Right lobe of liver (tissue), 6 donors: ENCODE measurements at regions not wholly inside any gene's neighbourhood (a gene's known extent, or its start where the extent isn't known, plus 50 kb on each side); places are given as distances from the start of the nearest gene placed in this dataset.

Source experiments
- ATAC-seq, 4 donors: fragments of 200-7000 bp; cut with Tn5 transposase; one replicate each; pipeline ENCODE4 v1.9.1; 2020; ENCODE audit warnings: mild to moderate bottlenecking in 4 of 4, moderate library complexity in 4 of 4
- DNase-seq, 3 donors: peaks; one replicate each; pipeline ENCODE4 v3.0.0-alpha.2; 2020
- H3K27ac ChIP-seq, 3 donors: fragments of 200-600 bp; one replicate each; pipeline ENCODE4 v1.8.0; 2022
- H3K27me3 ChIP-seq, 2 donors: fragments of 200-600 bp; one replicate each; pipeline ENCODE4 v1.8.0; 2022
- H3K36me3 ChIP-seq, 4 donors: fragments of 200-600 bp; sonication (generic) in 1 of 4; one replicate each; pipeline versions ENCODE4 v1.5.1 to v1.8.0; 2017 to 2022; ENCODE audit warnings: control low read depth in 1 of 4
- H3K4me1 ChIP-seq, 4 donors: fragments of 200-600 bp; sonication (generic) in 1 of 4; one replicate each; pipeline versions ENCODE4 v1.5.1 to v1.8.0; 2017 to 2022; ENCODE audit warnings: control low read depth in 1 of 4
- H3K4me3 ChIP-seq, 3 donors: fragments of 200-600 bp; one replicate each; pipeline ENCODE4 v1.8.0; 2022
- H3K9me3 ChIP-seq, 4 donors: fragments of 200-600 bp; sonication (generic) in 1 of 4; one replicate each; pipeline versions ENCODE4 v1.5.1 to v1.8.0; 2017 to 2022; ENCODE audit warnings: control low read depth in 1 of 4
- POLR2A ChIP-seq: fragments of 450-650 bp; IDR thresholded peaks from one replicate; pipeline ENCODE4 v1.6.1; 2017; ENCODE audit warnings: antibody characterized with exemption, mild to moderate bottlenecking
- WGBS: methylation state at CpG from one replicate; pipeline ENCODE4 v1.1.6; 2018; ENCODE audit warnings: low coverage, low lambda C conversion rate; ENCODE audit not compliant: insufficient coverage; ENCODE audit errors: missing lambda C conversion rate; 5-methylcytosine and 5-hydroxymethylcytosine counted together
- intact Hi-C, 2 donors: fragments of 100-400 bp; cut with DNase I; formaldehyde crosslinking; loops; one replicate each; pipeline versions ENCODE4 v1.11.2 to v1.14.1; 2022
- TF ChIP-seq, protein P1 (sequence below), 4 donors: fragments of 200-600 bp in 3 of 4; fragments of 450-650 bp in 1 of 4; IDR thresholded peaks; one replicate each; pipeline versions ENCODE4 v1.5.1 to v1.8.0; 2016 to 2022; ENCODE audit warnings: antibody characterized with exemption in 4 of 4, mild to moderate bottlenecking in 2 of 4
- donor health status: DM: no; HTN: yes; CAD: no.
- donor health status: DM: no; HTN: no; CAD: no.
- donor health status: DM: no; HTN: no; CAD: no.
- donor health status: DM: no; HTN: yes; CAD: no.
- donor health status: DM: no; HTN: yes; CAD: no.

GRCh38 chr4:160265014-160265413 lies 1162.1 kb downstream of the RAPGEF2 start:
- intact Hi-C loops, result no loop called here
- Histone ChIP-seq H3K9me3 (no peaks in the 10 kb centered on the region), H3K27ac (no peak overlapping the region), H3K4me1 (no peaks in the 10 kb centered on the region), H3K4me3 (no peak overlapping the region), H3K27me3 (no peaks in the 10 kb centered on the region), H3K36me3 (no peaks in the 10 kb centered on the region)
- DNase-seq, result no peak
- no peak for ATAC-seq
- 25% methylated on average over 1 of the region's 1 CpG for WGBS
- TF ChIP-seq POLR2A, result no peak
- TF ChIP-seq, protein P1, sequence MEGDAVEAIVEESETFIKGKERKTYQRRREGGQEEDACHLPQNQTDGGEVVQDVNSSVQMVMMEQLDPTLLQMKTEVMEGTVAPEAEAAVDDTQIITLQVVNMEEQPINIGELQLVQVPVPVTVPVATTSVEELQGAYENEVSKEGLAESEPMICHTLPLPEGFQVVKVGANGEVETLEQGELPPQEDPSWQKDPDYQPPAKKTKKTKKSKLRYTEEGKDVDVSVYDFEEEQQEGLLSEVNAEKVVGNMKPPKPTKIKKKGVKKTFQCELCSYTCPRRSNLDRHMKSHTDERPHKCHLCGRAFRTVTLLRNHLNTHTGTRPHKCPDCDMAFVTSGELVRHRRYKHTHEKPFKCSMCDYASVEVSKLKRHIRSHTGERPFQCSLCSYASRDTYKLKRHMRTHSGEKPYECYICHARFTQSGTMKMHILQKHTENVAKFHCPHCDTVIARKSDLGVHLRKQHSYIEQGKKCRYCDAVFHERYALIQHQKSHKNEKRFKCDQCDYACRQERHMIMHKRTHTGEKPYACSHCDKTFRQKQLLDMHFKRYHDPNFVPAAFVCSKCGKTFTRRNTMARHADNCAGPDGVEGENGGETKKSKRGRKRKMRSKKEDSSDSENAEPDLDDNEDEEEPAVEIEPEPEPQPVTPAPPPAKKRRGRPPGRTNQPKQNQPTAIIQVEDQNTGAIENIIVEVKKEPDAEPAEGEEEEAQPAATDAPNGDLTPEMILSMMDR (IDR thresholded peaks at IDR 0.05), result no peak

- WGBS, result 96% methylated on average over 2 of the region's 2 CpGs
Observed at GRCh38 chr4:160265836-160266235, 1163.0 kb downstream of the RAPGEF2 start.

GRCh38 chr4:160276785-160277325 lies 1174.0 kb downstream of the RAPGEF2 start:
- intact Hi-C loops, result no loop called here
- Histone ChIP-seq H3K4me3 (no peak overlapping the region), H3K4me1 (no peaks in the 10 kb centered on the region), H3K27ac (no peak overlapping the region), H3K9me3 (no peaks in the 10 kb centered on the region), H3K27me3 (no peaks in the 10 kb centered on the region), H3K36me3 (no peaks in the 10 kb centered on the region)
- DNase-seq, result no peak
- ATAC-seq, result no peak
- no peak for TF ChIP-seq POLR2A
- TF ChIP-seq, protein P1 (IDR thresholded peaks at IDR 0.05), result no peak
- WGBS, result 67% methylated on average over 1 of the region's 3 CpGs

More at GRCh38 chr4:160265836-160266235, 1163.0 kb downstream of the RAPGEF2 start:
- Histone ChIP-seq H3K27me3 (no peaks in the 10 kb centered on the region), H3K4me1 (no peaks in the 10 kb centered on the region), H3K4me3 (no peak overlapping the region), H3K27ac (no peak overlapping the region), H3K9me3 (no peaks in the 10 kb centered on the region), H3K36me3 (no peaks in the 10 kb centered on the region)
- DNase-seq (no peak), ATAC-seq (no peak)
- intact Hi-C loops, result no loop called here
- TF ChIP-seq POLR2A, result no peak
- TF ChIP-seq, protein P1 (IDR thresholded peaks at IDR 0.05), result no peak

DNA sequence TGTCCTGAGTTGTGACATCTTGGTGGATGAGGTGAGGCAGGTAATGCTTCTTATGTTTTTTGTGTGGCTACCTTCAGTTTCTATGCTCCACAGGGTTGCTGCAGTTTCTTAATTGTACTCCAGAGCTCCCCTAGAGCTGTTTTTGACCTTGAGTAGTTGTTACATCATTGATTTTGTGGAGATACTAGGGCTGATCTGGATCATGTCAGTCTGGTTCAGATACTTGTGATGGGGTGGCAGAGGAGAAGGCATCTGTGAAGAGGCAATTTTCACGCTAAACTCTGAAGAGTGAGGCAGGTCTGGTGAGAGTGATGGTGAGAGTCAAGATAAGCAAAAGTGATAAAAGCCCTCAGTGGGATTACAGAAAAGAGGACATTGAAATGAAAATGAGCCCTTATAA lies 1180.2 kb downstream of the RAPGEF2 start:
- H3K4me3 ChIP-seq, result no peak overlapping the region
- DNase-seq, result no peak
- H3K9me3 ChIP-seq, result no peaks in the 10 kb centered on the region
- H3K27ac ChIP-seq, result no peak overlapping the region
- ATAC-seq, result no peak
- 69% methylated on average over 1 of the region's 1 CpG for WGBS
- H3K27me3 ChIP-seq, result no peaks in the 10 kb centered on the region
- H3K36me3 ChIP-seq, result no peaks in the 10 kb centered on the region
- no peaks in the 10 kb centered on the region for H3K4me1 ChIP-seq
- TF ChIP-seq POLR2A, result no peak
- TF ChIP-seq, protein P1 (IDR thresholded peaks at IDR 0.05), result no peak
- intact Hi-C loops, result no loop called here

GRCh38 chr4:160284516-160284915 lies 1181.6 kb downstream of the RAPGEF2 start:
- no peak for ATAC-seq
- WGBS, result 38% methylated on average over 1 of the region's 1 CpG
- no peak for TF ChIP-seq POLR2A
- TF ChIP-seq, protein P1 (IDR thresholded peaks at IDR 0.05), result no peak
- intact Hi-C loops, result no loop called here
- H3K27me3 ChIP-seq, result no peaks in the 10 kb centered on the region
- H3K4me1 ChIP-seq, result no peaks in the 10 kb centered on the region
- H3K36me3 ChIP-seq, result no peaks in the 10 kb centered on the region
- no peak for DNase-seq
- H3K9me3 ChIP-seq, result no peaks in the 10 kb centered on the region
- no peak overlapping the region for H3K4me3 ChIP-seq
- H3K27ac ChIP-seq, result no peak overlapping the region
